GM23338 (cell line): ENCODE measurements at regions not wholly inside any gene's neighbourhood (a gene's known extent, or its start where the extent isn't known, plus 50 kb on each side); places are given as distances from the start of the nearest gene placed in this dataset.

Experiments used
- ATAC-seq: fragments of 200-7000 bp; cut with Tn5 transposase; 3 replicates; pipeline ENCODE4 v1.9.1; 2020
- DNase-seq: peaks from one replicate; pipeline ENCODE4 v3.0.0-alpha.2; 2015; ENCODE audit warnings: low spot score
- H2AFZ ChIP-seq: fragments of 200-600 bp; sonication (generic); 2 replicates; pipeline ENCODE4 v1.8.0; 2016; ENCODE audit warnings: antibody characterized with exemption, mild to moderate bottlenecking, moderate library complexity
- H3F3A ChIP-seq: fragments of 200-600 bp; sonication (generic); replicated peaks from 2 replicates; pipeline ENCODE4 v1.8.0; 2017; ENCODE audit warnings: antibody characterized with exemption, mixed run types, low read depth
- H3K27ac ChIP-seq: fragments of 200-600 bp; sonication (generic); 2 replicates; pipeline ENCODE4 v1.6.1; 2016; ENCODE audit warnings: low read depth
- H3K27me3 ChIP-seq: fragments of 200-600 bp; sonication (generic); 2 replicates; pipeline ENCODE4 v1.8.0; 2016; ENCODE audit warnings: mild to moderate bottlenecking, mixed run types, moderate library complexity; ENCODE audit not compliant: insufficient read depth
- H3K36me3 ChIP-seq: fragments of 200-600 bp; sonication (generic); 2 replicates; pipeline ENCODE4 v1.8.0; 2016; ENCODE audit warnings: mild to moderate bottlenecking; ENCODE audit not compliant: insufficient read depth
- H3K4me1 ChIP-seq: fragments of 200-600 bp; sonication (generic); 2 replicates; pipeline ENCODE4 v1.8.0; 2016; ENCODE audit warnings: mild to moderate bottlenecking, moderate library complexity; ENCODE audit not compliant: insufficient read depth
- H3K4me2 ChIP-seq: fragments of 200-600 bp; sonication (generic); 2 replicates; pipeline ENCODE4 v1.7.1; 2017; ENCODE audit warnings: mixed run types
- H3K4me3 ChIP-seq: fragments of 200-600 bp; sonication (generic); 2 replicates; pipeline ENCODE4 v1.6.1; 2016; ENCODE audit warnings: mixed run types
- H3K79me2 ChIP-seq: fragments of 200-600 bp; sonication (generic); replicated peaks from 2 replicates; pipeline ENCODE4 v1.8.0; 2017; ENCODE audit warnings: mild to moderate bottlenecking; ENCODE audit not compliant: insufficient read depth
- H3K9me2 ChIP-seq: fragments of 200-600 bp; sonication (generic); 2 replicates; pipeline ENCODE4 v1.8.0; 2017; ENCODE audit not compliant: insufficient read depth
- H4K20me1 ChIP-seq: fragments of 200-600 bp; sonication (generic); replicated peaks from 2 replicates; pipeline ENCODE4 v1.8.0; 2017; ENCODE audit warnings: mild to moderate bottlenecking; ENCODE audit not compliant: insufficient read depth
- H3K27ac Mint-ChIP-seq: 2 replicates; pipeline ENCODE4 v1.8.0; 2020; ENCODE audit warnings: inconsistent platforms, mild to moderate bottlenecking, moderate library complexity, mixed read lengths
- H3K27me3 Mint-ChIP-seq: 3 replicates; pipeline ENCODE4 v1.8.0; 2022; ENCODE audit warnings: low read depth, mild to moderate bottlenecking, moderate library complexity, mixed read lengths, inconsistent platforms; ENCODE audit not compliant: insufficient read depth, poor library complexity
- H3K36me3 Mint-ChIP-seq: 3 replicates; pipeline ENCODE4 v1.8.0; 2021; ENCODE audit warnings: low read depth, mild to moderate bottlenecking, inconsistent platforms, moderate library complexity, mixed read lengths
- H3K4me1 Mint-ChIP-seq: 3 replicates; pipeline ENCODE4 v1.8.0; 2020; ENCODE audit warnings: mild to moderate bottlenecking, inconsistent platforms, mixed read lengths
- H3K4me3 Mint-ChIP-seq: 3 replicates; pipeline ENCODE4 v1.8.0; 2021; ENCODE audit warnings: moderate library complexity, mild to moderate bottlenecking, inconsistent platforms, mixed read lengths
- H3K9me3 Mint-ChIP-seq: 3 replicates; pipeline ENCODE4 v1.8.0; 2020; ENCODE audit warnings: moderate library complexity, mild to moderate bottlenecking, inconsistent platforms, mixed read lengths
- CTCF ChIP-seq, 2 experiments: fragments of 200-600 bp in 1 of 2; sonication (generic) in 1 of 2; conservative IDR thresholded peaks; 2 replicates each; pipeline versions ENCODE4 v1.5.1 to v1.6.1; 2016 to 2017; ENCODE audit warnings: antibody characterized with exemption in 2 of 2, low read depth in 2 of 2, mild to moderate bottlenecking in 2 of 2, moderate library complexity in 1 of 2
- ETS1 ChIP-seq: IDR thresholded peaks from 2 replicates; pipeline ENCODE4 v1.6.1; 2016; ENCODE audit warnings: antibody characterized with exemption
- EZH2 ChIP-seq: fragments of 200-600 bp; sonication (generic); IDR thresholded peaks from one replicate; pipeline ENCODE4 v1.8.0; 2017; ENCODE audit warnings: antibody characterized with exemption, mild to moderate bottlenecking, low read depth; ENCODE audit not compliant: unreplicated experiment
- EZH2phosphoT487 ChIP-seq: fragments of 200-600 bp; sonication (generic); IDR thresholded peaks from one replicate; pipeline ENCODE4 v1.8.1; 2018; ENCODE audit warnings: antibody characterized with exemption; ENCODE audit not compliant: unreplicated experiment
- JUNB ChIP-seq: IDR thresholded peaks from one replicate; pipeline ENCODE4 v1.6.1; 2016; ENCODE audit warnings: antibody characterized with exemption; ENCODE audit not compliant: unreplicated experiment
- NANOG ChIP-seq: IDR thresholded peaks from 2 replicates; pipeline ENCODE4 v1.6.1; 2016; ENCODE audit warnings: antibody characterized with exemption, borderline replicate concordance
- POLR2AphosphoS5 ChIP-seq: IDR thresholded peaks from 2 replicates; pipeline ENCODE4 v1.6.1; 2016; ENCODE audit warnings: antibody characterized with exemption, low read depth
- REST ChIP-seq: IDR thresholded peaks from one replicate; pipeline ENCODE4 v1.6.1; 2018; ENCODE audit warnings: antibody characterized with exemption; ENCODE audit not compliant: unreplicated experiment
- STAT1 ChIP-seq: IDR thresholded peaks from one replicate; pipeline ENCODE4 v1.6.1; 2016; ENCODE audit warnings: antibody characterized with exemption; ENCODE audit not compliant: unreplicated experiment
- ZNF114 ChIP-seq: fragments of 250-450 bp; sonication (Bioruptor Pico); IDR thresholded peaks from 2 replicates; pipeline ENCODE4 v1.5.0; 2020; ENCODE audit warnings: mild to moderate bottlenecking, moderate library complexity
- ZNF331 ChIP-seq: fragments of 250-450 bp; sonication (Bioruptor Pico); IDR thresholded peaks from 2 replicates; pipeline ENCODE4 v1.5.0; 2020; ENCODE audit warnings: low read depth, mild to moderate bottlenecking, moderate library complexity

GRCh38 chr3:177942911-177943310 lies 593.3 kb upstream of the KCNMB2 start (continued):
- TF ChIP-seq REST, result no peak

- Mint-ChIP-seq H3K4me3 (no peak overlapping the region), H3K9me3 (no peaks in the 10 kb centered on the region), H3K27ac (no peak overlapping the region), H3K27me3 (peaks cover 9% of the 10 kb centered on the region), H3K36me3 (no peaks in the 10 kb centered on the region), H3K4me1 (peaks cover 18% of the 10 kb centered on the region)
- Histone ChIP-seq H3K4me1 (peaks cover 19% of the 10 kb centered on the region), H4K20me1 (no peaks in the 10 kb centered on the region), H3K79me2 (no peaks in the 10 kb centered on the region), H3K36me3 (no peaks in the 10 kb centered on the region), H2AFZ (no peak overlapping the region), H3K27ac (no peak overlapping the region), H3K9me2 (no peaks in the 10 kb centered on the region), H3K4me2 (no peak overlapping the region), H3F3A (no peaks in the 10 kb centered on the region), H3K27me3 (no peaks in the 10 kb centered on the region), H3K4me3 (no peak overlapping the region)
- DNase-seq, result no peak
- no peak for ATAC-seq
- TF ChIP-seq STAT1, result no peak
- TF ChIP-seq NANOG, result no peak
- no peak for TF ChIP-seq CTCF (conservative IDR thresholded peaks at IDR 0.05; ENCODE audit: low read depth in 2 of 2)
- no peak for TF ChIP-seq REST
- TF ChIP-seq JUNB, result no peak
- TF ChIP-seq ZNF114, result no peak
- no peak for TF ChIP-seq EZH2
- no peak for TF ChIP-seq EZH2phosphoT487
- TF ChIP-seq POLR2AphosphoS5, result no peak
- TF ChIP-seq ZNF331 (CRISPR knock-in tag), result no peak
- no peak for TF ChIP-seq ETS1
These were observed 592.0 kb upstream of the KCNMB2 start for GRCh38 chr3:177944228-177944661.
